Tibial nerve (tissue), 4 donors: ENCODE measurements at regions not wholly inside any gene's neighbourhood (a gene's known extent, or its start where the extent isn't known, plus 50 kb on each side); places are given as distances from the start of the nearest gene placed in this dataset.

Experiments
- DNase-seq, 2 donors: peaks; one replicate each; pipeline ENCODE4 v3.0.0-alpha.2; 2019; ENCODE audit warnings: low spot score in 2 of 2
- H3K27ac ChIP-seq, 4 donors: fragments of 200-600 bp; sonication (generic) in 3 of 4; one replicate each; pipeline ENCODE4 v1.5.1; 2017 to 2019; ENCODE audit warnings: mild to moderate bottlenecking in 1 of 4
- H3K27me3 ChIP-seq, 2 donors: fragments of 200-600 bp; sonication (generic) in 1 of 2; one replicate each; pipeline versions ENCODE4 v1.5.1 to v1.6.0; 2017 to 2019
- H3K36me3 ChIP-seq, 3 donors: fragments of 200-600 bp; sonication (generic); one replicate each; pipeline ENCODE4 v1.5.1; 2018 to 2019
- H3K4me1 ChIP-seq, 4 donors: fragments of 200-600 bp; sonication (generic) in 3 of 4; one replicate each; pipeline ENCODE4 v1.5.1; 2017 to 2019
- H3K4me3 ChIP-seq, 4 donors: fragments of 200-600 bp; sonication (generic) in 3 of 4; one replicate each; pipeline ENCODE4 v1.5.1; 2017 to 2019; ENCODE audit warnings: mild to moderate bottlenecking in 1 of 4, moderate library complexity in 1 of 4
- H3K9me3 ChIP-seq, 4 donors: fragments of 200-600 bp; sonication (generic) in 3 of 4; one replicate each; pipeline ENCODE4 v1.5.1; 2017 to 2019
- EP300 ChIP-seq, 2 donors: sonication (generic); formaldehyde crosslinking; IDR thresholded peaks; one replicate each; pipeline ENCODE4 v1.6.1; 2017; ENCODE audit warnings: antibody characterized with exemption in 2 of 2, mild to moderate bottlenecking in 1 of 2
- POLR2A ChIP-seq, 2 donors: fragments of 450-650 bp; IDR thresholded peaks; one replicate each; pipeline ENCODE4 v1.6.1; 2017; ENCODE audit warnings: antibody characterized with exemption in 2 of 2, mild to moderate bottlenecking in 2 of 2, moderate library complexity in 2 of 2
- WGBS, 2 donors: methylation state at CpG; one replicate each; pipeline ENCODE4 v1.1.5; 2018; 5-methylcytosine and 5-hydroxymethylcytosine counted together
- TF ChIP-seq, protein P1 (sequence below), 5 experiments: fragments of 200-600 bp in 3 of 5; fragments of 450-650 bp in 2 of 5; sonication (generic) in 3 of 5; IDR thresholded peaks; one replicate each; pipeline ENCODE4 v1.5.1; 2016 to 2019; ENCODE audit warnings: antibody characterized with exemption in 5 of 5, mild to moderate bottlenecking in 3 of 5, moderate library complexity in 2 of 5

DNA sequence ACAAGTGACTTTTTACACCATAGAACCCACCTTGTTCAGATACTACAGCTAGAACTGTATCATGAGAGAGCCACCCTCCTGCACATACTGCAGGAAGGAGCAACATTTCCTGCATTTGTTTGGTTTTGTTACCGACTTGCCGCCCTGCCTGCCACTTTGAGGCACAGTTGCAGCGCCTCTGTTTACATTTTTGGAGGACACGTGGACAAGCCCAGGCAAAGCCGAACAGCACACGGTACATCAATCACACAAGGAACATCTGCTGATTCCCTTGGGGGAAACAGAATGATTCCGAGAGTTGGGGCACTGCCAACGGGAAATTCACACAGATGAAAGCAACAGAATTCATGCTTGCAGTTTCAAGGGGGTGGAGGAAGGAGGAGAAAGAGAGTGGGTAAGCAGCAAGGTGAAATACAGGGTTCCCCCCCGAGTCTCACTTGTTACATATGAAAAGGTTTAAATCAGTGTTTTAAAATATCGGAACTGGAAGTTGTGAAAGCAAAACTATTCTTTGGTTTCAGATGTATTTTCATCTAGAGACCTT lies 110.7 kb downstream of the BTG1 start:
- H3K27ac ChIP-seq: peak overlapping the region in 3 of 4 donors; percentile 6 to 55 (median 34)
- H3K4me3 ChIP-seq: peak overlapping the region in 3 of 4 donors; percentile 8 to 32 (median 24)
- DNase-seq: peak; percentile 34 to 41
- no peaks in the 10 kb centered on the region for H3K27me3 ChIP-seq
- peaks cover 0 to 35% (median 20%) of the 10 kb centered on the region in 4 donors for H3K4me1 ChIP-seq
- no peak for TF ChIP-seq POLR2A (IDR thresholded peaks at IDR 0.05)
- TF ChIP-seq, protein P1, sequence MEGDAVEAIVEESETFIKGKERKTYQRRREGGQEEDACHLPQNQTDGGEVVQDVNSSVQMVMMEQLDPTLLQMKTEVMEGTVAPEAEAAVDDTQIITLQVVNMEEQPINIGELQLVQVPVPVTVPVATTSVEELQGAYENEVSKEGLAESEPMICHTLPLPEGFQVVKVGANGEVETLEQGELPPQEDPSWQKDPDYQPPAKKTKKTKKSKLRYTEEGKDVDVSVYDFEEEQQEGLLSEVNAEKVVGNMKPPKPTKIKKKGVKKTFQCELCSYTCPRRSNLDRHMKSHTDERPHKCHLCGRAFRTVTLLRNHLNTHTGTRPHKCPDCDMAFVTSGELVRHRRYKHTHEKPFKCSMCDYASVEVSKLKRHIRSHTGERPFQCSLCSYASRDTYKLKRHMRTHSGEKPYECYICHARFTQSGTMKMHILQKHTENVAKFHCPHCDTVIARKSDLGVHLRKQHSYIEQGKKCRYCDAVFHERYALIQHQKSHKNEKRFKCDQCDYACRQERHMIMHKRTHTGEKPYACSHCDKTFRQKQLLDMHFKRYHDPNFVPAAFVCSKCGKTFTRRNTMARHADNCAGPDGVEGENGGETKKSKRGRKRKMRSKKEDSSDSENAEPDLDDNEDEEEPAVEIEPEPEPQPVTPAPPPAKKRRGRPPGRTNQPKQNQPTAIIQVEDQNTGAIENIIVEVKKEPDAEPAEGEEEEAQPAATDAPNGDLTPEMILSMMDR (IDR thresholded peaks at IDR 0.05): no peak
- TF ChIP-seq EP300 (IDR thresholded peaks at IDR 0.05): peak in 1 of 2 donors; percentile 65
- 19 to 30% methylated on average over 10 of the region's 10 CpGs for WGBS, 2 donors
- no peaks in the 10 kb centered on the region for H3K9me3 ChIP-seq
- no peaks in the 10 kb centered on the region for H3K36me3 ChIP-seq

DNA sequence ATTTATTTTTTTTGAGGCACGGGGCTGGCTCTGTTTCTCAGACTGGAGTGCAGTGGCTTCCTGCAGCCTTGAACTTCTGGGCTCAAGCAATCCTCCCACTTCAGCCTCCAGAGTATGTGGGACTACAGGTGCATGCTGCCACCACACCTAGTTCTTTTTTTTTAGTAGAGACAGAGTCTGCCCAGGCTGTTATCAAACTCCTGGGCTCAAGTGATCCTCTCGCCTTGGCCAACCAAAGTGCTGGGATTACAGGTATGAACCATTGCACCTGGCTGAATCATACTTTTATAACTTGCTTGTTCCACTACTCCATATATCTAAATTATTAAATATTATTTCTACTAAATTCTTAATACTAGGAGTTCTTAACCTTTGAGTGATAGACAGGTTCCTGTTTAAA lies 111.6 kb downstream of the BTG1 start:
- 63 to 89% methylated on average over 2 of the region's 2 CpGs for WGBS, 2 donors
- Histone ChIP-seq H3K27ac (peak overlapping the region in 1 of 4 donors; percentile 55), H3K4me1 (peaks cover 0 to 41% (median 23%) of the 10 kb centered on the region in 4 donors)

DNA sequence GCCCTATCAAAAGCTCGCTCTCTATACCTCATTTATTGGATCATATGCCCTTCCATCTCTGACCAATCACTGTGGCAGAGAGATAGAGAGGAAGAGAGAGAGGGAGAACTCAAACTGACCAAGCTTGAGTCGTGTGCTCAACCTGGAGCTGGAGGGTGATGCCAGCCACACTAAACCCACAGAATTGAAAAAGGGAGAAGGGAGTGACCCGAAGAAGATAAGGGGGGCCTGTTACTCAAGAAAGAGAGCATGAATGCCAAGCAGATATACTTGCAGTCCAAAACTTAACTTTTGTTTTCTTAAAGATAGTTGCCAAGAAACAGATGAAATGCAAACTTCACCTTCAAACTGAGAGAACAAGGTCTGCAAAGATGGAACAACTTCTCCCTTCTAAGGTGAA lies 112.7 kb downstream of the BTG1 start:
- DNase-seq: no peak
- H3K9me3 ChIP-seq: no peaks in the 10 kb centered on the region
- H3K4me3 ChIP-seq: no peak overlapping the region
- peaks cover 0 to 41% (median 20%) of the 10 kb centered on the region in 4 donors for H3K4me1 ChIP-seq
- 77 to 90% methylated on average over 3 of the region's 3 CpGs for WGBS, 2 donors
- peak overlapping the region in 1 of 4 donors; percentile 55 for H3K27ac ChIP-seq
- H3K36me3 ChIP-seq: no peaks in the 10 kb centered on the region
- no peaks in the 10 kb centered on the region for H3K27me3 ChIP-seq
- TF ChIP-seq POLR2A (IDR thresholded peaks at IDR 0.05) (no peak), EP300 (IDR thresholded peaks at IDR 0.05) (no peak)
- TF ChIP-seq, protein P1 (IDR thresholded peaks at IDR 0.05): no peak

More for the DNA sequence above, 111.6 kb downstream of the BTG1 start:
- no peaks in the 10 kb centered on the region for H3K9me3 ChIP-seq
- no peak overlapping the region for H3K4me3 ChIP-seq
- TF ChIP-seq POLR2A (IDR thresholded peaks at IDR 0.05) (no peak), EP300 (IDR thresholded peaks at IDR 0.05) (no peak)
- TF ChIP-seq, protein P1 (IDR thresholded peaks at IDR 0.05): no peak
- H3K27me3 ChIP-seq: no peaks in the 10 kb centered on the region
- no peak for DNase-seq
- H3K36me3 ChIP-seq: no peaks in the 10 kb centered on the region

DNA sequence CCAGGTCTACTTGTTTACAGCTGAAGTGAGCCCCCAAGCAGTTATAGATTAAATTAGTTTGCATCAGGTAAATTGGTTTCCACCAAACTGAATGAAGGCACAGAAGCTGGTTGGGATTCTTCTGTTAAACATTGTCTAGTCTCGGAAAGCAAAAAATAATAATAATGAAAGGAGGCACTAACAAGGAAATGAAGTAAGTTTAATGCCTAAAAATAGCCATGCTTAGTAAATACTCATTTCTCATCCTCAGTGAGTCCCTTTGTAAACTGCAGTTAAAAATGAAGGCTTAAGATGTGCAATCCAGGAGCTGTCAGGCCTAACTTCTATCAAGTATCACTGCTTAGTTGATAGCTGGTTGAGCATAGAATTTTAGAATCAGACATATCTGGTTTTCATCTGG lies 113.5 kb downstream of the BTG1 start:
- DNase-seq: no peak
- H3K36me3 ChIP-seq: no peaks in the 10 kb centered on the region
- peaks cover 0 to 39% (median 20%) of the 10 kb centered on the region in 4 donors for H3K4me1 ChIP-seq
- TF ChIP-seq, protein P1 (IDR thresholded peaks at IDR 0.05): no peak
- no peak for TF ChIP-seq EP300 (IDR thresholded peaks at IDR 0.05)
- TF ChIP-seq POLR2A (IDR thresholded peaks at IDR 0.05): no peak
- peak overlapping the region in 2 of 4 donors; percentile 76 to 81 for H3K27ac ChIP-seq
- H3K9me3 ChIP-seq: no peaks in the 10 kb centered on the region
- H3K27me3 ChIP-seq: no peaks in the 10 kb centered on the region
- H3K4me3 ChIP-seq: no peak overlapping the region
- 84 to 87% methylated on average over 1 of the region's 1 CpG for WGBS, 2 donors

DNA sequence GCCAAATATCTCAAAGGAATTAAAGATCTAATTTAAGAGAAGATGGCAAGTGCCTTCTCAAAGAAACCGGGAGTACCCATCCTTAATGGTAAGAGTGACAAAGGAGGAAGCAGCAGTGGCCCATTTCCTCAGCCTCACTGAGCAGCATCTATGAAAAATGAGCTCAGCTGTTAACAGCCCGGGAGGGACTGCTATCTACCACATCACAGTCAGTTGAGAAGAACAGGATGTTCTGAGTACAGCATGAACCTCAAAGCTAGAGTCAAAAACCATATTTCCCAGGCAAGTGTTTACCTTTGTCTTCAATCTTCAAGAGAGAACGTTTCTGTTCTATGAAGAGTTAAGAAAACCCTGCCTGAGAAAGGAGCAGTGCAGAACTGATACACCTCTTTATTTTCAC lies 115.0 kb downstream of the BTG1 start:
- Histone ChIP-seq H3K27ac (peak overlapping the region; percentile 50 to 81 (median 77)), H3K9me3 (no peaks in the 10 kb centered on the region), H3K27me3 (no peaks in the 10 kb centered on the region), H3K4me3 (no peak overlapping the region), H3K36me3 (no peaks in the 10 kb centered on the region), H3K4me1 (peaks cover 0 to 30% (median 15%) of the 10 kb centered on the region in 4 donors)
- 48 to 54% methylated on average over 3 of the region's 3 CpGs for WGBS, 2 donors
- peak in 1 of 2 donors; percentile 57 for DNase-seq
- peak in 1 of 2 donors; percentile 28 for TF ChIP-seq POLR2A (IDR thresholded peaks at IDR 0.05)
- TF ChIP-seq, protein P1 (IDR thresholded peaks at IDR 0.05): no peak
- TF ChIP-seq EP300 (IDR thresholded peaks at IDR 0.05): peak; percentile 89 to 92
